GM19023 (cell line): ENCODE measurements at regions not wholly inside any gene's neighbourhood (a gene's known extent, or its start where the extent isn't known, plus 50 kb on each side); places are given as distances from the start of the nearest gene placed in this dataset.

Experiments
- ATAC-seq: cut with Tn5 transposase; IDR thresholded peaks from one replicate; pipeline ENCODE4 v1.9.1; 2021; ENCODE audit warnings: mild to moderate bottlenecking, moderate library complexity; ENCODE audit not compliant: unreplicated experiment

DNA sequence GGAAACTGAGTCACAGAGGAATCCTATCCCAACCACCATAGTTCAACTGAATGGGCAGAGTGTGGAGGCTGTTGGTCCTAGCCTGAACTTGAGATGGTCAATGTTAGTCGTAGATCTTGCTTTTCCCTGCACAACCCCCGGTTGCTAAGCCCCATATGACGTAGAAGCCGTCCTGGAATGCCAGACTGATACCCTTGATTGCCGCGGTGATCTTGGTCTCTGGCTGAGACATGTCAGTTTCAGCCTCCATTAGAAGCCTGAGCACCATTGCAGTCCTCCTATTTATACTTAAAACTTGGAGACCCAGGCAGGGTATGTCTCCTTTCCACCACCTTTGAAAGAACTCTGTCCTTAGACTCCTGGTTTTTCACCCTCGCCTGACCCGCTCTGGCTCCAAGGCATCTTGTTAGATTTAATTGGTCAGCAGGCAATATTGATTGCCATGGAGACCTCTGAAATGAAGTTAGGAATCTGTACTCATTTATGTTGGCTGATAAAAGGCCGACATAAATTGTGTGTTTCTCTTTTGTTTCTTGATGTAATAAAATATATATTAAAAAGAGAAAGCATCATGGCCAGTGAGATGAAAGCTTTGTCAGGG, 53.4 kb downstream of the RPLP1 start:
- ATAC-seq = no peak

DNA sequence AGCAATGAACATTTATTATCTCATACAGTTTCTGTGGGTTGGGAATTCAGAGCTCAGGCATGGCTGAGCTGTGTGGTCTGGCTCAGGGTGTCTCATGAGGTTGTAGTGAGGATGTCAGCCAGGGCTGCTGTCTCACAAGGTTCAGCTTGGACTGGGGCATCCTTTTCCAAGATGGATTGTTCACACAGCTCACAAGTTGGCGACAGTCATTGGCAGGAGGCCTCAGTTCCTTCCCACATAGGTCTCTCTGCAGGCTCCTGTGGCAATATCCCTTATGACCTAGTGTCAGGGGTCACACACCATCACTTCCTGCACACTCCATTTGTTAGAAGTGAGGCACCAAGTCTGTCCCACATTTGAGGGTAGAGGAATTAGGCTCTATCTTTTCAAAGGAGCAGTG, 56.0 kb downstream of the RPLP1 start:
- no peak for ATAC-seq

DNA sequence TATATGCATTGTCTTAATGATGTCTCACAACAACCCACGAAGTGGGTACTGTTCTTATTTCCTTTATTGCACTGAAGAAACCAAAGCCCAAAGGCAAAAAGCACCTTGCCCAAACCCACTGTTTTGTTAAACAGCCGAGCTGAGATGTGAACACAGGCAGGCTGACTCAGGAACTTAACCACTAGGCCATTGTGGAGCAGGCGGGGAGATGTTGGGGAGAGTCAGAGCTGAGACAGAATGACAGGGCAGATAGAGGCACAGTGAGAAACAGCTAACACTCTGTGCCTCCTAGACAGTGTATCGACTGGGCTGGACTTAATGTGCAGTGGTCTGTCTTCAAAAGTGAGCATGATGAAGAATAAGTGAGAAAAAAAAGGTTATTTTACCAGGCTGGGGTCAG, 56.5 kb downstream of the RPLP1 start:
- no peak for ATAC-seq

DNA sequence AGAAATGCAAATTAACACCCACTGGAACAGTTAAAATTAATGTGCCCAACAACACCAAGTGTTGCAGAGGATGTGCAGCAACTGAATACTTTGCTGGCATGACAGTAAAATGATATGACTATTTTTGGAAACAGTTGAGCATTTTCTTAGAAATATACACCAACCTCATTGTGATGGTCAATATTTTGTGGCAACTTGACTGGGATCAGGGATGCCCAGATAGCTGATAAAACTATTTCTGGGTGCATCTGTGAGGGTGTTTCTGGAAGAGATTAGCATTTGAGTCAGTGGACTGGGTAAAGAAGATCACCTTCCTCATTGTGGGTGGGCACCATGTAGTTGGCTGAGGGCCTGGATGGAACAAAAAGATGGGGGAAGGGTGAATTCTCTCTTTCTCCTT, 57.9 kb downstream of the RPLP1 start:
- no peak for ATAC-seq

DNA sequence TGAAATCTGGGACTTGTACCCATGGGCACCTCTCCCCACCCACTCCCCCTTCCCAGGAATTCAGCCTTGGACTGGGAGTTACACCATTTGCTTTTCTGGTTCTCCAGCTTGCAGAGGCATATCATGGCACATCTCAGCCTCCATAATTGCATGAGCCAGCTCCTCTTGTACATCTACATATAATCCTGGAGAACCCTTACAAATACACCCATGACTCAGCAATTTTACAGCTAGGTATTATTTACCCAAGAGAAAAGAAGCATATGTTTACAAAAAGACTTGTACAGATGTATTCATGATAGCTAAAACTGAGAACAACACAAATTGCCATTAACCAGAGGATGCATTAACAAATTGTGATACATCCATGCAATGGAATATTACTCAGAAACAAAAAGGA, 58.4 kb downstream of the RPLP1 start:
- ATAC-seq = no peak

DNA sequence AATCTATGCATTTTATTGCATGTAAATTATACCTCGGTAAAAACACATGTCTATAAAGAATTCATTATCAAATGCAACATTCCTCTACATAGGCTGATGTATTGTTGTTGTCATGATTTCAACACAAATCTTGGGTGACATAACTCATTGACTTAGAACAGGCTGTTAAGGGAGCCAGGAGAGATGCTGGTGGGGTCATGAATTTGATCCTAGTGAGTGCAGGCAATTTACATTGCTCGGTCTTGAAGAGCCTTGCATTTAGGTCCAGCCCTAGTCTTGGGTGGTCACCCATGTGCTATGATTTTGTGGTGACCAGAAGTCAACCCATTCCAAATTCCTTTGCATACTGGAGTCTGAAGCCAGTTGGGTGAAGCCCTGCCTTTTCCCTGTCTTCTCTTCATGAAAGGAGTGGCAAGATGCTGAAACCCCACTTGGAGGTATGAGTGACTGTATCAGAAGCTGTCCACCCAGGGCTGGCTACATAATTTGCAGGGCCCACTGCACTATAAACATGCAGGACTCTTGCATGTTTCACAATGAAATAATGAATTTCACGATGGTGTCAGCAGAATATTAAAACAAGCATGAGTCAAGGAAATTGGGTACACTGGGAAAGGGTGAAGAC, 59.2 kb downstream of the RPLP1 start:
- ATAC-seq = no peak

DNA sequence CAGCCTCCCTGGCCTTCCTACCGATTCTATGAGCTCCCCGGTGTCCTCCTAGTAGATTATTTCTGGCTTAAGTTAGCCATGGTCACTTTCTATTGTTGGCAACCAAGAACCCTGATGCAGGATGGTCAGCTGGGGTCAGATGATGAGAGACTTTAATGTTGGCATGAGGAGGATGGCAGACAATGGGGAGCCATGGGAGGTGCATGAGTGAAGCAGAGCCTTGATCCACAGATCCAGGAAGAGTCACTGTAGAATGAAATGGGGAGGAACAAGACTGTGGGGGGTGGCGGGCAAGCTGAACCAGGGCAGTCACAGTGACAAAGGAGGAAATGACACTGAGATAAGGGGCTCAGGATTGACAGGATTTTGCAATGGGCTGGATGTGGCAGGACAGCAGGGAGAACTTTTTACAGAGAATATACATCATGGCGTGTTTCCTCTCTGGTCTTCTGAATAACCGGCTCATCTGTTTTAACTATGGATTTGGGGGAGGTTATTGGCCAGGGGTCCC, 60.9 kb downstream of the RPLP1 start:
- ATAC-seq = no peak

DNA sequence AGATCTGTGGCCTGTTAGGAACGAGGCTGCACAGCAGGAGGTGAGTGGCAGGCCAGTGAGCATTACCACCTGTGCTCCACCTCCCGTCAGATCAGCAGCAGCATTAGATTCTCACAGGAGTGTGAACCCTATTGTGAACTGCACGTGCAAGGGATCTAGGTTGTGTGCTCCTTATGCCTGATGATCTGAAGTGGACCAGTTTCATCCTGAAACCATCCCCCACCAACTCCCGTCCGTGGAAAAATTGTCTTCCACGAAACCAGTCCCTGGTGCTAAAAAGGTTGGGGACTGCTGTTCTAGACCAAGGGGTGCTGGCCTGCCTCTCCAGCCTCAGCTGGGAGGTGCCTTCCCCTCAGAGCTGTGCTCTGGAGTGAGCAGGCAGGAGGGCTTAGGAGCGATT, 61.4 kb downstream of the RPLP1 start:
- no peak for ATAC-seq

DNA sequence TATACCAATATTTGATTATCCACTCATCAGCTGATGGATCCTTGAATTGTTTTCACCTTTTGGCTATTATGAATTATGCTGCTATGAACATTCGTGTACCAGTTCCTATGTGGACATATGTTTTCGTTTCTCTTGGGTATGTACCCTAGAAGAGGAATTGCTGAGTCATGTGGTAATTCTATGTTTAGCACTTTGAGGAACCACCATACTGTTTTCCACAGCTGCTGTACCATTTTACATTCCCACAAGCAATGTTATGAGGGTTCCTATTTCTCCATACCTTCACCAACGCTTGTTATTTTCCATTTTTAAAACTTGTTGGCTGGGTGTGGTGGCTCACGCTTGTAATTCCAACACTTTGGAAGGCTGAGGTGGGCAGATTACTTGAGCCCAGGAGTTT, 62.9 kb downstream of the RPLP1 start:
- ATAC-seq = no peak

DNA sequence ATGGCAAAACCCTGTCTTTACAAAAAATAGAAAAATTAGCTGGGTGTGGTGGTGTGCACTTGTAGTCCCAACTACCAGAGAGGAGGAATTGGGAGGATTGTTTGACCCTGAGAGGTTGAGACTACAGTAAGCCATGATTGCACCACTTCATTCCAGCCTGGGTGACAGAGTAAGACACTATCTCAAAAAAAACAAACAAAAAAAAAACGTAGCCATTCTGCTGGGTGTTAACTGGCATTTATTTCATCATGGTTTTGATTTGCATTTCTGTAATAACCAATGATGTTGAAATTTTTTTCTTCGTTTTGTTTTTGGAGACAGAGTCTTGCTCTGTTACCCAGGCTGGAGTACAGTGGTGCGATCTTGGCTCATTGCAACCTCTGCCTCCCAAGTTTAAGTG, 63.3 kb downstream of the RPLP1 start:
- no peak for ATAC-seq

DNA sequence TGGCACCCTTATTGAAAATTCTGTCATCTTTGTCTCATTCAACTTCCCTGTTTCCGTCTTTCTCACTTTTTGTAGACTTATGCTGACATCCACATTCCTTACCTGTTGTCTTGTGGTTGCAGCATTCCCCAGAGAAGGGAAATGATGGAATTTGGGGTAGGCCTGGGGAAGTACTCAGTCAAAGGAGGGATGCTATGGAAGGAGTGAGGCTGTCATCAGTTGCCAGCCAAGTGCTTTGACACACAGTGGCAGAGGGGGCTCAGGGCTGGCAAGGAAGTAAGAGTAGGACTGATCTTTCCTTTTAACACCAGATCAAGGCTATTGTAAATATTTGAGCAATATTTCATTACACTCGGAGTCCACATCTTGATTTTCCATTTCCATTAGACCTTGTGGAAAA, 64.4 kb downstream of the RPLP1 start:
- ATAC-seq = no peak

DNA sequence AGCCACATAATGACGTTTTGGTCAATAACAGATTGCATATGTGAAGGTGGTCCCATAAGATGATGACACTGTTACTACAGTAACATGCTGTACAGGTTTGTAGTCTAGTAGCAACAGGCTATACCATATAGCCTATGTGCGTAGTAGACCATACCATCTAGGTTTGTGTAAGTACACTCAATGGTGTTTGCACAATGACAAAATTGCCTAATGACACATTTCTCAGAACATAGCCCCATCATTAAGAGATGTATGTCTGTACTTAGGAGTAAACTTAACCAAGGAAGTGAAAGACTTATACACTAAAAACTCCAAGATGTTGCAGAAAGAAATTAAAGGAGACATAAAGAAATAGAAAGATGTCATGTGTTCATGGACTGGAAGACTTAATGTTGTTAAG, 66.2 kb downstream of the RPLP1 start:
- ATAC-seq = no peak

DNA sequence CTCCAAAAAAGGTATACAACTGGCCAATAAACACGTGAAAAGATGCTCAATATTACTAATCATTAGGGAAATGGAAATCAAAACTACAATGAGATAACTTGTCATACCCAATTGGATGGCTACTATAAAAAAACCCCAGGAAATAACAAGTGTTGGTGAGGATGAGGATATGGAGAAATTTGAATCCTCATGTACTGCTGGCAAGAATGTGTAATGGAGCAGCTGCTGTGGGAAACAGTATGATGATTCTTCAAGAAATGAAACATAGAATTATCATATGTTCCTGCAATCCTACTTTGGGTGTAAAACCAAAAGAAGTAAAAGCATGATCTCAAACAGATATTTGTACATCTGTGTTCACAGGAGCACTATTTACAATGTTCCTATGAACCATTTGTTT, 67.4 kb downstream of the RPLP1 start:
- ATAC-seq = no peak

DNA sequence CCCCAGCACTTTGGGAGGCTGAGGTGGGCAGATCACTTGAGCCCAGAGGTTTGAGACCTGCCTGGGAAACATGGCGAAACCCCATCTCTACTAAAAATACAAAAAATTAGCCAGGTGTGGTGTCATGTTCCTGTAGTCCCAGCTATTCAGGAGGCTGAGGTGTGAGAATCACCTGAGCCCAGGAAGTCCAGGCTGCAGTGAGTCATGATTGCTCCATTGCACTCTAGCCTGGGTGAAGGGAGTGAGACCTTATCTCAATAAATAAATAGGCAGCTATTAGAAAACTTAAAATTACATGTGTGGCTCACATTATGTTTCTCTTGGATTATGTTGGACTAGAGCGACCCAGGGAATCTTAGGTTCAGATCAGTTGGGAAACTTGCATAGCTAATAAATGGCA, 69.7 kb downstream of the RPLP1 start:
- ATAC-seq = no peak

DNA sequence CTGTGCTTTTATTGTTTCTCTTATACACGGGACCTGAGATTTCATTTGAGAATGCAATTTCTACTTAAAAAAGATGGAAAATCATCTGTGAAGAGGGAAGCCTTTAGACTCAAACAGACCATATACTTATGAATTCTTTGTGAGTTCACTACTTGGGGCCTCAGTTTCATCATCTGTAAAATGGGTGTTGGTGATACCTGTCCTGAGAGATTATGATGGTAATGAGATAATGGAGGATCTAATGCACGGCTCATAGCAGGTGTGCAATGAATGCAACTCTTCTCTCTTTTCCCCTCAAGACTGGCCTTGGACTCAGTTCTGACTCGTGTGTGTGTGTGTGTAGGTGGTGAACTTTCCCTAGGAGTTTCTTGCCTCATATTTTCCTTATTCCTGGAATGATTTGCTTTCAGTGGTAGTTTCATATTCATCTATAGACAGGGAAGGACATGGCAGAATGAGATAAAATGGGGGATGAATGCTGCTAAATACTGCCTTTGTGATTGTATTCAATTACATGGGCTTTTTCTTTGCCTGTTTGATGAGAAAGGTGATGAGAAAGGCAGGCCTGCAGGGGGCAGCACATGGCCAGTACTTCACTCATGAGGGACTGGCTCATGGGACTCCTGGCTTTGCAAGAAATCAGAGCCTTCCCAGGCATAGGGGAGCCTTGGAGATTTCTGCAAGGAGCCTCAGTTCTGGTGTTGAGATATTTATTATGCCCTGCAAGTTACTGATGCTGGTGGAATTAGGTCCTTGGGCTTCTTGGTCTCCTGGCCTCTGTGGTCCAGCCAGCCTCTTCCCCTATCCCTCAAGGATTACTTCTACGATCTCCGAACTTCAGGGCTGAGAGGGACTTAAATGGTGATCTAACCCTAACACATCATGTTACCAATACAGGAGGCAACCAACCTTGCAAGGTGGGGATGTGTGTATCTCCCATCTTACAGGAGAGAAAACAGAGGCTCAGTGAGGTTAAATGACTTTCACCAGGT, 70.7 kb downstream of the RPLP1 start:
- ATAC-seq = no peak

DNA sequence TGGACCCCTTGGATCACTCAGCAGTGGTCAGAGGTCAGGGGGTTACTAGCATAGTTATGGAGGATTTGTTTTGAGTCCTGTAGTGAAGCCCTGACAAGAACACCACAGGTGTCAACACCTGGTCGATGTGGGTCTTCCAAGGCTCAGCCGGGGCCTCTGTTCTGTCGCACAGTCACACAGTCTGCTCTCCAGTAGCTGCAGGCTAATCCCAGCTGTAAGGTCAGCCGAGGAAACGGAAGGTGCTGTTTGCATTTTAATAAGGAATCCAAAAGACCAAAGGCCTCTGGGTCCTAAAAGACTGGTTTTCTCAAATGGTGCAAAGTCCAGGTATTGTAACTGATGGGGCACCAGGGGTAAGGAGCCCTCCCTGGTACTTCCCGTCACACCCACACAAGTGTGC, 71.7 kb downstream of the RPLP1 start:
- no peak for ATAC-seq

DNA sequence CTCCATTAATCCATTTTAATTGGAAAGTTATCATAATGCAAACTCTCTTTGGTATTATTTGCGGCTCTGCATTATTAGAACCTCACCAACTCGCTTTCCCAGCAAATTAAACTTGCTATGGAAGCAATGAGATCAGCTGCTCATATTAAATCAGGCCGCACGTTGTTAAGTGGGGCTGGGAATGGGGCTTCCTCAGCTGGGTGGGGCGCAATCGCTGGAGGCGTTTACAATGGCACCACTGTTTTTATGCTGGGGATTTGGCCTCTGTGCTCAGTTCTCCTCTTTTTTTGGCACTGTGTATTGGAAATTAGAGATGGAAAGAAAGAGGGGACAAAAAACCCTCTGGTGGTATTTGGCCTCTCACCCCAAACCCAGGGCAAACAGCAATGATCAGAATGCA, 72.2 kb downstream of the RPLP1 start:
- no peak for ATAC-seq

DNA sequence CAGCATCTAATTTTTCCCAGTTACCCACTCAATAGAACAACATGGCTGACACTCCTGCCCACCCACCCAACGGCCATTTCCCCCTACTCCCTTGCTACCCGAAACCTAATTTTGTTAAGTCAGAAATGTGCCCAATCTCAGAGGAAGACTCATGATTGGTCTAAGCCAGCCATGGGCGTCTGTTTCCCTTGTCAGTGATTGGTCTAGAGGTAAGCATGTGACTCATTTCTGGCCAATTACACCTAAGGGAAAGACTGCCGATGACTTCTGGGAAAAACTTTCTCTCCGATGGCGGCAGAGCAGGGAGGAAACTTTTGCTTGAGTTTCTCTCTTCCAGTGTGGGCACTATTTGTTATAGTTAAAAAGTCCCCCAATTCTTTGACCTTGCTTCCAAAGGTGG, 72.9 kb downstream of the RPLP1 start:
- no peak for ATAC-seq

DNA sequence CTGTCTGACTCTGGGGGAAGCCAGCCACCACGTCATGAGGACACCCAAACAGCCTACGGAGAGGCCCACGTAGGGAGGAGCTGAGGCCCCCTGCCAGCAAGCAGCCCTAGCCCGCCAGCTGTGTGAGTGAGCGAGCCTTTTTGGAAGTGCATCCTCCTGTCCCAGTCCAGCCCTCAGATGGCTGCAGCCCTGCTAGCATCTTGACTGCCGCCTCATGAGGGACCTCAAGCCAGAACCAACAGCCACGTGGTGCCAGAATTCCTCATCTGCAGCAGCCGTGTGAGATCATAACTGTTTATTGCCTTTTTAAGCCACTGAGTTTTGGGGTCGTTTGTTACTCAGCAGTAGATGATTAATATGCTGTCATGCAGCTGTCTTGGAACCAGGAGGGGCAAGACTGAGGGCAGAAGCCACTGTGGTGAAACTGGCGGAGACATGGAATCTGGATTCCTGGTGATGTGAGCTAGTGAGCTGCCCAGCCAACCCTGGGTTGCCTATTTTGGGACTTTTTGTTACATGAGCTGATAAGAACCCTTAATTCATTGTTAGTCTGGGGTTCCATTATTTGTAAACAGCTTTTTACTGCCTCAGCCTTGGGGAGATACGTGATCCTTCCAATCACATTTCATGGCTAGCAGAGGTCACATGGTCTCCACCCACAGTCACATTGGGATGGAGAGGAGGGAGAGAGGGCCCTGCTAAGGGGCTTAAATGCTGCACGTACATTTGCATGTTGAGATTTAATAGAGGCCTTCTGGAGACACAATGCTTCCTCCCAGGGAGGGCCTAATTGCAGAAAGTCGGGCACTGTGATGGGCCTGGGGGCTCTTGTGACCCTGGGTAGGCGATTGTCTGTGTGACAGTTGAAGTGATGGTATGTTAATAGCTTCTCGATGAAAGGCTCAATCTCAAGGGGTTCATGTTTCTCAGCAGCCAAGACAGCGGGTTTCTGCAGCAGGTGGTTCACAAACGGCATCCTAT, 73.8 kb downstream of the RPLP1 start:
- ATAC-seq = no peak

DNA sequence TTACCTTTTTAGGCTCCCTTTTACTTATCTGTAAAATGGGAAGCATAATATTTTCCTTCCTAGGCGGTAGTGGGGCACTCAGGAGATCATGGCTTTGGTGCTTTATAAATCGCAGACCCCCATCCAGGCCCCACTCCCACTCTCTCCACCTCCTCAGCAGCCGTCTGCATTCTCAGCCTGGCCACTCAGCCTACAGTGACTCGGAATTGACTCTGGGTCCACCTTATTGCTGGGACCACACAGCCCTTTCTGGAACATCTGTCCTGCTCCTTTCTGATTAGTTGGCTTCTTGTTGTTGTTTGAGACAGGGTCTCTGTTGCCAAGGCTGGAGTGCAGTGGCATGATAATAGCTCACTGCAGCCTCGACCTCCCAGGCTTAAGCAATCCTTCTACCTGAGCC, 76.5 kb downstream of the RPLP1 start:
- no peak for ATAC-seq
